Esophagus squamous epithelium (tissue), 4 donors: ENCODE measurements at regions not wholly inside any gene's neighbourhood (a gene's known extent, or its start where the extent isn't known, plus 50 kb on each side); places are given as distances from the start of the nearest gene placed in this dataset.

Source experiments
- CTCF ChIP-seq, 6 experiments: fragments of 450-650 bp in 4 of 6; fragments of 200-600 bp in 2 of 6; sonication (generic) in 2 of 6; IDR thresholded peaks; one replicate each; pipeline ENCODE4 v1.5.1; 2016 to 2019; ENCODE audit warnings: antibody characterized with exemption in 6 of 6, mild to moderate bottlenecking in 4 of 6, moderate library complexity in 4 of 6
- POLR2A ChIP-seq, 4 donors: fragments of 450-650 bp; IDR thresholded peaks; one replicate each; pipeline ENCODE4 v1.6.1; 2017; ENCODE audit warnings: antibody characterized with exemption in 4 of 4, mild to moderate bottlenecking in 4 of 4, moderate library complexity in 3 of 4

GRCh38 chr10:31744025-31744424, 184.6 kb downstream of the ARHGAP12 start:
- TF ChIP-seq CTCF (IDR thresholded peaks at IDR 0.05) (no peak), POLR2A (IDR thresholded peaks at IDR 0.05) (no peak)
